ENCODE measurements at regions not wholly inside any gene's neighbourhood (a gene's known extent, or its start where the extent isn't known, plus 50 kb on each side); places are given as distances from the start of the nearest gene placed in this dataset.
"Not testable (repeated sequence)": the region's sequence is repeated elsewhere in the genome, so short reads cannot be mapped to it uniquely, and the experiment has no call there.

GRCh38 chr15:62849316-62850106 is 193.0 kb upstream of the TPM1 start:
- no peak for DNase-seq

GRCh38 chr15:62850318-62850717 is 192.2 kb upstream of the TPM1 start:
- DNase-seq, result no peak

- no peak for DNase-seq
These were observed 191.7 kb upstream of the TPM1 start for GRCh38 chr15:62850791-62851291.

- DNase-seq, result no peak
These were observed 189.3 kb upstream of the TPM1 start for GRCh38 chr15:62853114-62853840.

GRCh38 chr15:62853841-62854225 is 188.7 kb upstream of the TPM1 start:
- no peak for DNase-seq

- no peak for DNase-seq
These were observed 188.0 kb upstream of the TPM1 start for GRCh38 chr15:62854420-62855084.

- no peak for DNase-seq
These were observed 187.5 kb upstream of the TPM1 start for GRCh38 chr15:62855085-62855476.

GRCh38 chr15:62856466-62857246 is 185.9 kb upstream of the TPM1 start:
- DNase-seq, result no peak

GRCh38 chr15:62857411-62857853 is 185.1 kb upstream of the TPM1 start:
- no peak for DNase-seq

GRCh38 chr15:62858343-62858742 is 184.2 kb upstream of the TPM1 start:
- DNase-seq, result no peak

- no peak for DNase-seq
These were observed 179.8 kb upstream of the TPM1 start for GRCh38 chr15:62862717-62863116.

GRCh38 chr15:62866366-62866765 is 176.2 kb upstream of the TPM1 start:
- no peak for DNase-seq

GRCh38 chr15:62867844-62868243 is 174.7 kb upstream of the TPM1 start:
- no peak for DNase-seq

GRCh38 chr15:62868507-62868906 is 174.0 kb upstream of the TPM1 start:
- DNase-seq, result no peak

- DNase-seq, result no peak
These were observed 173.4 kb upstream of the TPM1 start for GRCh38 chr15:62869116-62869515.

GRCh38 chr15:62870216-62870615 is 172.3 kb upstream of the TPM1 start:
- DNase-seq, result no peak

GRCh38 chr15:62870701-62871100 is 171.8 kb upstream of the TPM1 start:
- not testable (repeated sequence) for DNase-seq

- no peak for DNase-seq
These were observed 169.3 kb upstream of the TPM1 start for GRCh38 chr15:62873203-62873602.

- DNase-seq, result no peak
These were observed 168.5 kb upstream of the TPM1 start for GRCh38 chr15:62874064-62874463.

- no peak for DNase-seq
These were observed 167.5 kb upstream of the TPM1 start for GRCh38 chr15:62874959-62875625.

- no peak for DNase-seq
These were observed 166.9 kb upstream of the TPM1 start for GRCh38 chr15:62875626-62876021.

GRCh38 chr15:62877276-62877857 is 165.2 kb upstream of the TPM1 start:
- DNase-seq, result no peak

Data from activated naive CD4-positive, alpha-beta T cell treated with anti-CD3 and anti-CD28 coated beads, Interleukin-2, amount 50 U/mL, for 16 hours (primary cell).